GM12864 (cell line): ENCODE measurements at regions not wholly inside any gene's neighbourhood (a gene's known extent, or its start where the extent isn't known, plus 50 kb on each side); places are given as distances from the start of the nearest gene placed in this dataset.

Source experiments
- DNase-seq: peaks from one replicate; pipeline ENCODE4 v3.0.0-alpha.2; 2011; ENCODE audit warnings: low read depth
- H3K4me3 ChIP-seq: 2 replicates; pipeline ENCODE4 v1.5.1; 2011; ENCODE audit warnings: mild to moderate bottlenecking, low read depth, low read length, control low read depth
- CTCF ChIP-seq: IDR thresholded peaks from 2 replicates; pipeline ENCODE4 v1.5.1; 2011; ENCODE audit warnings: low read depth, mild to moderate bottlenecking, moderate library complexity, low read length, control low read depth, inconsistent platforms; ENCODE audit errors: missing control alignments

GRCh38 chr11:25733777-25734176 is 598.2 kb upstream of the ANO3 start:
- TF ChIP-seq CTCF = no peak
- no peak overlapping the region for H3K4me3 ChIP-seq
- DNase-seq = no peak

- TF ChIP-seq CTCF = no peak
- no peak overlapping the region for H3K4me3 ChIP-seq
- no peak for DNase-seq
Observed at GRCh38 chr11:25734591-25735211, 597.2 kb upstream of the ANO3 start.

- no peak for DNase-seq
- no peak for TF ChIP-seq CTCF
- no peak overlapping the region for H3K4me3 ChIP-seq
Observed at GRCh38 chr11:25737071-25737675, 594.8 kb upstream of the ANO3 start.

GRCh38 chr11:25741886-25742285 is 590.0 kb upstream of the ANO3 start:
- no peak overlapping the region for H3K4me3 ChIP-seq
- TF ChIP-seq CTCF = no peak
- DNase-seq = no peak

- no peak overlapping the region for H3K4me3 ChIP-seq
- TF ChIP-seq CTCF = no peak
- no peak for DNase-seq
Observed at GRCh38 chr11:25742800-25743199, 589.1 kb upstream of the ANO3 start.

GRCh38 chr11:25755381-25755780 is 576.5 kb upstream of the ANO3 start:
- TF ChIP-seq CTCF = no peak
- no peak for DNase-seq
- H3K4me3 ChIP-seq = no peak overlapping the region
